HFF-Myc (cell line): ENCODE measurements at regions not wholly inside any gene's neighbourhood (a gene's known extent, or its start where the extent isn't known, plus 50 kb on each side); places are given as distances from the start of the nearest gene placed in this dataset.
A peak's percentile ranks its signal among the peaks of the same experiment; 100 is the strongest.

Experiments used
- DNase-seq: peaks from one replicate; pipeline ENCODE4 v3.0.0-alpha.2; 2011; ENCODE audit warnings: low read depth; ENCODE audit errors: extremely low read depth
- H3K4me3 ChIP-seq: replicated peaks from 2 replicates; pipeline ENCODE4 v1.5.1; 2011; ENCODE audit warnings: low read depth, mild to moderate bottlenecking, control low read depth, low read length
- CTCF ChIP-seq: IDR thresholded peaks from 2 replicates; pipeline ENCODE4 v1.5.1; 2012; ENCODE audit warnings: mild to moderate bottlenecking, low read depth, low read length, control low read depth; ENCODE audit errors: missing control alignments

- DNase-seq, result no peak
- H3K4me3 ChIP-seq, result no peak overlapping the region
- TF ChIP-seq CTCF, result no peak
Observed at GRCh38 chr2:7400628-7401027, 483.4 kb downstream of the RNF144A start.

- H3K4me3 ChIP-seq, result no peak overlapping the region
- no peak for DNase-seq
- no peak for TF ChIP-seq CTCF
Observed at GRCh38 chr2:7403092-7403775, 486.0 kb downstream of the RNF144A start.

- no peak for TF ChIP-seq CTCF
- DNase-seq, result peak; percentile 5
Observed at GRCh38 chr2:7405861-7406715, 488.9 kb downstream of the RNF144A start.

GRCh38 chr2:7407001-7407400 lies 489.8 kb downstream of the RNF144A start:
- DNase-seq, result no peak
- TF ChIP-seq CTCF, result no peak
- no peak overlapping the region for H3K4me3 ChIP-seq

More at GRCh38 chr2:7405861-7406715, 488.9 kb downstream of the RNF144A start:
- no peak overlapping the region for H3K4me3 ChIP-seq

- no peak for TF ChIP-seq CTCF
- DNase-seq, result no peak
Observed at GRCh38 chr2:7407906-7408680, 490.9 kb downstream of the RNF144A start.

GRCh38 chr2:7411691-7412090 lies 494.5 kb downstream of the RNF144A start:
- no peak for TF ChIP-seq CTCF
- no peak overlapping the region for H3K4me3 ChIP-seq
- DNase-seq, result no peak

More at GRCh38 chr2:7407906-7408680, 490.9 kb downstream of the RNF144A start:
- no peak overlapping the region for H3K4me3 ChIP-seq
